Forelimb muscle (tissue), 1 donor: ENCODE measurements at regions not wholly inside any gene's neighbourhood (a gene's known extent, or its start where the extent isn't known, plus 50 kb on each side); places are given as distances from the start of the nearest gene placed in this dataset.

Experiments used
- DNase-seq: peaks from one replicate; pipeline ENCODE4 v3.0.0-alpha.2; 2013; ENCODE audit warnings: low read depth

DNA sequence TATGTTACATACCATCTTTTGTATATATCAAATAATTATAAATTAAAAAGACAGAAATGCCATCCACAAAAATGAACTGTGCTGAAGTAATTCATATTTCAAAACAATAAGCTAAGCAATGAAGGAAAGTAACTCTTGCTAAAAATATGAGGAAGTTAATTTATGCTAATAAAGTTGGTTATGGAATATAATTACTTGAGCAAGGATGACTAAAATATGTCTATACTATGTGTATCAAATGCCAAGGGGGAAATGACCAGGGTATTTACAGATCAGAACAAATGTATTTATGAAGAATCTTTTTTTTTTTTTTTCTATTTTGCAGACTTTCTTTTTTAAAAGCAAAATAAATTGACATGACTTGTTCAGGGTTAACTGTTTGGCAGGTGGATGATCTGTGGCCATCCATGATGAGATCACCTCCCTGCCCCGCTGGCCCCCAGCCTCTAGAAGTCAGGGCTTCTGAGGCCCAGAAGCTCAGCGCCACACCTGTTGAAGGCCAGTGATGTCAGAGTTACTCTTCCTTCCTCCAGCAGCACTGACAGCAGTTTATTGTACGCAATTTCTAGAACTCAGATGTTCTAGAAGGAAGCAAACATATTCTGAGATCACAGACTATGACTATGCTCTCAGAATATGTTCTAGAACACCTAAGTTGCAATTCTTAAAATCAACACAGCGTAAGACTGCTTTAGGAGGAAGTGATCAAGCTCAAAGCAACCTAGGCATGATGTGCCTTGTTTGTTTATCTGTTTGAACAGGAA, 196.1 kb upstream of the KLF14 start:
- no peak for DNase-seq

GRCh38 chr7:130930681-130931080, 196.7 kb upstream of the KLF14 start:
- DNase-seq: no peak

GRCh38 chr7:130931423-130931822, 197.4 kb upstream of the KLF14 start:
- DNase-seq: no peak

DNA sequence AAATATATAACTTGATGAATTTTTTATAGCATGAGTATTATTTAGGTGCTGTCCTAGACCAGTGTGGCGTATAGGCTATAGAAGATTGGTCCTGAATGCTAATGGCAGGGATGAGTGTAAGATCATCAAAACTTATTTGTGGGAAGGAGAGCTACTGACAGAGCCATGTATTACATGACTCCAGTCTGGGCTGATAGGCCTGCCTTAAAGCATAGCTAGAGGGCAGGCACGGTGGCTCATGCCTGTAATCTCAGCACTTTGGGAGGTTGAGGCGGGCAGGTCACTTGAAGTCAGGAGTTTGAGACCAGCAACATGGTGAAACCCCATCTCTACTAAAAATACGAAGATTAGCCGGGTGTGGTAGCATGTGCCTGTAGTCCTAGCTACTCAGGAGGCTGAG, 198.1 kb upstream of the KLF14 start:
- DNase-seq: no peak

DNA sequence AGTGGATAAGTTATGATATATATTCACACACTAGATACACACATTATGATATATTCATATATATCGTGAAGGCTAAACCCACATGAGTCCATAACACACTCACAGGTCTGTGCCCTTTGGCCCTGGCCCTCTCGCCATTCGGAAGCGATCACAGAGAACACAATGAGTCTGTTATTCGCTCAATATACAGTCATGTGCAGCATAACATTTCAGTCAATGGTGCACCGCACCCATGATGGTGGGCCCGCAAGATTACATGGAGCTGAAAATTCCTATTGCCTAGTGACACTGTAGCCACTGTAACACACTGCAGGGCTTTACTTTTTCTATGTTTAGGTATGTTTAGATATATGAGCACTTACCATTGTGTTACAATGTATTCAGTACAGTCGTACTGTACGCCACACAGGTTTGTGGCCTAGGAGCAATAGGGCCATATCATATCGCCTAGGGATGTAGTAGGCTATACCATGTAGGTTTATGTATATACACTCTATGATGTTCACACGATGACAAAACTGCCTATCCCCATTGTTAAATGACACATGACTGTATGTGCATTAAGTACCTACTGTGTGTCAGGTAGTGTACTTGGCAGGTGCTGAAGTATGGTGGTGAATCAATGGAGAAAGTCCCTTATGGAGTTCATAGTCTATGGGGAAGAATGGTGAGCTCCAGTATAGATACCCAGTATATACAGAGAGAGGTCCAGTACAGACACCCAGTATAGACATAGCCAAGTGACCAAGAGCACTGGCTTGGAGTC, 198.8 kb upstream of the KLF14 start:
- no peak for DNase-seq

DNA sequence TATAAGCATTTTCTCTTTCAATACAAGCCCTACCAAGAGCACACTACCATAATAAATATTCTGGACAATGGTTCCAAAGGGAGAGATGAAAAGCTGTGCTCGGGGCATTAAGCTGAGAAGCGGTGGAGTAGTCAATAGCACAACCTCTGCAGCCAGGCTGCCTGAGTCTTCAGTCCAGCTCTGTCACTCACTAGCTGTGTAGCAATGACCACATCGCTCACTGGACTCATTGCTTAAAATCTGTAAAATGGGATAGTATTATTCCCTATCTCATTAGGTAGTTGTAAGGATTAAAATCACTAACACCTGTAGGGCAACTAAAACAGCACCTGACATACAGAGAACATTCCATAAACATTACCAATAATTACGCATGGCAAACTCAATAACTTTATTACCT, 199.9 kb upstream of the KLF14 start:
- no peak for DNase-seq

- no peak for DNase-seq
Measured at GRCh38 chr7:130935564-130936157, 201.7 kb upstream of the KLF14 start.

DNA sequence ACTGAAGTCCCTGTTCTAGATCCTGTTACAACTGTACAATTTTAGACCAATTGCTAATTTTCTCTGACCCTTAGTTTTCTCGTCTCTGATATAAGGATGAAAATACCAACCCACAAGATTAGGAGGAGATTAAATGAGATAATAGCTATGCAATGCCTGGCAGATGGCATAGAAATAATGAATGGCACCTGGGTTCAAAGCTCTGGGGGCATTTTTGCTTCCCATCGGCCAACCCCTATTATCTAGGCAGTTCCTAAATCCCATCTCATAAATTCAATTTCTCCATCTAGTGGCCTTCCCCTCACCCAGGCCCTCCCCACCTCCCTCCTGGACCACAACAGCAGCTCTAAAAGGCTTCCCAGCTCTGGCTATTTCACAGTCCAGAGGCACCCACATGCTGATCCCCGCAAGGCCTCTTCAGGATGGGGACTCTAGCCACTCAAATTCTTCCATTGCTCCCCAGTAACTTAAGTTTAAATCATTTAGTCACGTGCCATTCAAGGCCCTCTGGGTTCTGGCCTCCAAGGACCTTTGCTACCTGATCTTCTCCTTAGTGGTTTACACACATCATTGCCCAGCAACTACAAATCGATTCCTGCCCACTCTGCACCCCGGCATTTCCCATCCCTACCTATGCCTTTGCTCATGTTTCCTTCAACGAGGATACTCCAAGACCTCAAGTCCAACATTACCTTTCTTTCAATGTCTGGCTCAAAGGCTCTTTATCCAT, 202.4 kb upstream of the KLF14 start:
- DNase-seq: no peak

GRCh38 chr7:130937016-130937415, 203.0 kb upstream of the KLF14 start:
- no peak for DNase-seq

- no peak for DNase-seq
Measured at GRCh38 chr7:130937830-130938229, 203.8 kb upstream of the KLF14 start.

DNA sequence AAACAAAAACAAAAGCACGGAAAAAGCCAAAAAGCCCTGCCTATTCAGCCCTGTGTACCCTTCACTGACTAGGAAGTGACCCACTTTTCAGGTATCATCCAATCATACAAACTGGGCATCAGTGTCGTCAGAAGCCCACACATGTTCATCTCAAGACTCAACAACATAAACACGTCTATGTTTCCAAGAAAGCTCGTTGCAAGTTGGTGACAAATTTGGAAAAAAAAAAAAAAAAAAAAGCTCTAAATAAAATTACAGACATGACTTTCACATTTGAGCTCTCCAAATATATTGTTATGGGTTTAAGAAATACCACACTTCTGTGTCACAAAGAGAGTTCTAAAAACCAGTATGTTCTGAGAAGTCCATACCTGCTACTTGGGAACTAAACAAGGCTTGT, 204.7 kb upstream of the KLF14 start:
- no peak for DNase-seq

DNA sequence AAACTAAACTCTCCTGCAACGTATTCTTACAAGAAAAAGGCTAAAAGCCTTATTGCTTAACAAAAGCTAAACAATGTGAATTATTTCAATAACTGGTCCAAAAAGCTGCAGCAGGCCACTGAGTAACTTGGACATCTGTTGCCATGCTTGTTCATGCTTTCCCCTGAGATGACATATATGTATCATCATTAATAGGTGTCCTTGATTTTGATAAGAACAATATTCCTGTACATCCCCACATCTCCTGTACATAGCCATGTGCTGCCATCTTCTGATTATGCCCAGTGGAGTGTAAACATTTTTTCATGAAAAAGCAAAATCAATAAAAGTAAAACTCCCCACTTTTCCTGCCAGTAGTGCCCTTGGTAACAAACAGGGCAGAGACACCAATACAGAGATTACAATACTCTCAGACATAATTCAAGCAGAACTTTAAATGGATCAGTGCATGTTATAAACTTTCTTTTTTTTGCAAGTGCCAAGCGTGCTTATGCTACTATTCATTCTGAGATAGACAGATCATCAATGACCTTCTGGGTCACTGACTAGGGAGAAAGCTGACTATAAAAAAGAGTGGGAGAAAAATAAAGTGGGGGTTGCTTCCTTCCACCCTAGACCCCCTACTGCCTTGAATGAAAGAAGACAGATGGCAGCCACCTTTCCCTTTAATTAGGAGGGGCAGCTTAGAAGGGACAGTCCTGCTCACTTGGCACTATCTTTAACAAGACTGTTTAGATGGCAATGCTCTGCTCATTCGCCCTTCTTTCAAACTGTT, 205.5 kb upstream of the KLF14 start:
- DNase-seq: no peak

DNA sequence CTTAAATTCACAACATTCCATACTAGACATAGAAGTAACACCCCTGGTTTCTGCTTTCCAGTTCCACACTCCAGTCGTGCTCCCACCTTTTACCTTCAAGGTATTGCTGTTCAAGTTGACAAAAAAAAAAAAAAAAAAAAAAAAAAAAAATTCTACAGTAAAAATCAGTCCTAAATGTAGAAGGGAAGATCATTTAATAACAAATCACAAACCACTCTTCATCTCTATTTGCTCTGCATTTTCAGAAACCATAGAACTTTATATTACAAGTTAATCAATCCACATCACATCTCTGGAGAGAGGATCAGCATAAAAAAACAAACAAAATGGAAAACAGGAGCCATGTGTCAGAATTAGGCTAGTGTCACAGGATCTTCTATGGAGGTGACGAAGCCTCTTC, 206.3 kb upstream of the KLF14 start:
- DNase-seq: no peak

DNA sequence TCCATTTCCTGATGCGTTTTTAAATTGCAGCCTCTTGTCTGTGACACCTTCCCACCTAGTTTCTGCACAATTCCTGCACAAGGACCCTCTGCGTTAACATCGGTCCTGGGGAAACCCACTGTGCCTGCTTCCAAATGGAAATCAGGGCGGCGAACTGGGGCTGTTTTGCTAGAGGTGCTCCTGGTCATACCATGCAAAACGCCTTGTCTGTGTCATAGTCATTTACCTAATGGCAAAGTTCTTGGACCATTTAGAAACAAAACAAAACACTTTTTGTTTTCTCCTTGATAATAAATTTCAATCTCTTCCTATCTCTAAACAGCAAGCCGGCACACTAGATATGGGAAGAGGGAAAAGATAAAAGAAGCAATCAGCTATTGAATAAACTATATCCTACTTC, 206.9 kb upstream of the KLF14 start:
- DNase-seq: no peak

DNA sequence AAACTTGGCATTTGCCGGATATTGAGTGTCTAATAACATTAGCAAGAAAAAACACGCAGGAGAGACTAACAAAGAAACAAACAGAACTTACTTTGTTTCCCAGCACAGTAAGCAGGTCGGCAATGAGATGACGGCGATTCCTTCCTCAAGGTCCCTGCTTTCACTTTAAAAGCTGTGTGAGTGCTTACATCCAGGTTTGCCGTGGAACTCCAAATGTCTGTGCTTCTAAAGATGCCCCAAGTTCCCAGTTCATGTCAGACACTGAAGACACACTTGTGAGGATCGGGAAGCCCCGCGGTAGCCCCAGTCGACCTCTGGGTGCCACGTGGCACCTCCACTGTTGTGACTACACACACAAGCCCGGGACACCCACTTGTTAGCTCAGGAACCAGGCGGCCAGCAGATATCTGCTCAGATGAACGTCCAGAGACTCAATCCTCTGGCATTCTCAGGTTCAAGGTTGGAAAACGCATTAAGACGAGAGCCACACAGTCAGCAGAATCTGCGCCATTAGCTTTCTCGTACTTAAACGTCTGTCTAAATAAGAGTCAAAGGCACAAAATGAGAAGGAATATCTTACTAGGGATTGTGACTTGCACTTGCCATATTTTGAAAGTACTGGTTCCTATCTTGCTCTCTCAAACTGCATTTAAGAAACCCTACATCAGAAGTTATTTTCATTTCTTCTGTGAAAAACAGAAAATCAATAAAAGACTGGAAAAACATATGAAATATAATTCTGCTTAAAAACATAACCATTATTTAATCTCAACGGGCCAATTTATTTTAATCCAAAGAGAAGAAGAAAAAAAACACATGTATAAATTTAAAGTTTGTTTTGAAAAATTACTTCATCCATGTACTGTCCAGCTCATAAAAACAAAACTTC, 207.6 kb upstream of the KLF14 start:
- no peak for DNase-seq

DNA sequence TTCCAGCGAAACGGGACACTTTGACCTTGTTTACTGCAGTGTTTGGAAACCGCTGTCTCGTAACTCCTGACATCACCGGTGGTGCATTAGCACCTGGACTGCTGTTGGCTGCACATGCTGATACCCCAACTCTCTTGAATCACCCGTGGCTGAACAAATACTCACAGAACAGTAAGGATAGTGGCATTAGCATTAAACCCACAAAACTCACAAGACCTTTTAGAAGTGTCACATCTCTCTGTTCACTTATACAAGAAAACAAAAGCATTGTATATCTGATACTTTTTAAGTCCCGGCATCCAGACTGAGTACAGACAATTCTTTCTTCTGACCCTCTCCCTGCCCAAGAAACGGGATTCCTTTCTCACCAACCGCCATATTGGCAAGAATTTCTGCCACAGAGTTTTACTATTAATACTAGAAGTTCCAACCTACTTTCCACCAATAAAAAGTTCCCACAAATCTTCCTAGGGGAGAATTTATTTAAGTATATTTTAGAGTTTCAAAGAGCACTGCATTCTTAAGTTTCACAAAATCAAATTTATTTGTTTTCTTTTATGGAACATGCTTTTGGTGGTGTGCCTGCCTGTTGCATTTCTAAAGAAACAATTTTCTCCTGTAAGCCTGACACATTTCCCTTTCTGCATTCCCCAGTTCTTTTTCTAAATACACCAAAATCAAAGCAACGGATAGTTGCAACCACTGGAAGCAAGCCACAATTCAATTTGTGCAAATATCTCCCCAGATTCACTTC, 208.4 kb upstream of the KLF14 start:
- no peak for DNase-seq

DNA sequence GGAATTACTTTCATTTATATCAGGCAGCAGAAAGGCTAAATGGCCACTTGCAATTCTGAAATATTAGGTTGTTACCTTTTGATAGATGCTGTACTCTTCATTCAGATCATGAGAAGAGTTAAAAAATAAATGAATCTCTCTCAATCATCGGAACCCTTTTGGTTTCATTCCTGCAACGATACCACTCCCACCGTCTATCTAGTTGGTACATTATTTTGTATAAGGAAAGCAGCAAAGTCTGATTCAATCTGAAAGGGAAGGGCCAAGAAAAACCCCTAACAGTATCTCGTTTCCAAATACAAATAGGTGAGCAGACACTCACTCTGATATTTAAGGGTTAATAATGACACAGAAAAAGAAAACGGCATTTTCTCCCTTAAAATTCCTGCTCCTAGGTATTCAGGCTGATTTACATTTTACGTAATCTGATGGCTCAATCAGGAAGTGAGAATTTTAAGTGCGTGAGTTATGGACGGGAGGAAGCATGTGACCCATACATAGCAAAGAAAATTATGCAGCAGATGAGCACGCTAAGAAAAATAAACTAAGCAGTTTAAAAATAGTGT, 209.4 kb upstream of the KLF14 start:
- DNase-seq: no peak

- no peak for DNase-seq
Measured at GRCh38 chr7:130943981-130944380, 210.0 kb upstream of the KLF14 start.

DNA sequence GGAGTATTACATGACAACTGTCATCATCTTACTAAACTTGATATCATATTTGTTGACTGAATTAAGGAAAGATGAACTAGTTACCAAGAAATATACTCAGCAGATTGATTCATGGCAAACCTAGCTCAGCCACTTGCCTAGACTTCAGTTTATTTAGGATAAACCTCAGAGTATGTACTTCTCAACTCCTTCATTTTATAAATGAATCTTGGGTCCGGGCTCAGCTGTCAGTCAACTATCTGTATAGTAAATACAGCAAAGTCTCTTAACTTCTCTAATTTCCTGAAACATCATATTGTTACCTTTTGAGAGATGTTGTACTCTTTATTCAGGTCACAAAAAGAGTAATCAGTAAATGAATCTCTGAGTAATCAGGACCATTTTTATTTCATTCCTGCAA, 211.0 kb upstream of the KLF14 start:
- no peak for DNase-seq
